HG03064 (cell line): ENCODE measurements at regions not wholly inside any gene's neighbourhood (a gene's known extent, or its start where the extent isn't known, plus 50 kb on each side); places are given as distances from the start of the nearest gene placed in this dataset.

Experiments used
- ATAC-seq: cut with Tn5 transposase; IDR thresholded peaks from one replicate; pipeline ENCODE4 v1.9.1; 2021; ENCODE audit warnings: low read depth; ENCODE audit not compliant: unreplicated experiment

DNA sequence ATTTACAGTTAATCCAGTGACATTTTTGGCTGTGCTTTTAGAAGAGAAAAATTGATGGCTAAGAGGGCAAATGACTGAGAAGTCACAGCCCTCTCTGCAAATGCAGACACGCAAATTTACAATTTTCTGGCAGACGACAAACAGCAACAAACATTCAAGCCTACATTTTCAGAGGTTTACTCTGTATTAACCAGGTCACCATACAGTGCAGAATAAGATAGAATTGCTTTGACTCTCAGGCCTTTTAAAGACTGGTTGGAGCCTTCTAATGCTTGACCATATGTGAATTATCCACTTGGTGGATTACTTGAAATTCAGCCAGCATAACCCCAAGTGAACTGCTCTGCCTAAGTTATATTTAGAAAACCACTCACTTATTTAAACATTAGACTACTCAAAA lies 65.5 kb upstream of the FOXN2 start:
- ATAC-seq, result no peak

DNA sequence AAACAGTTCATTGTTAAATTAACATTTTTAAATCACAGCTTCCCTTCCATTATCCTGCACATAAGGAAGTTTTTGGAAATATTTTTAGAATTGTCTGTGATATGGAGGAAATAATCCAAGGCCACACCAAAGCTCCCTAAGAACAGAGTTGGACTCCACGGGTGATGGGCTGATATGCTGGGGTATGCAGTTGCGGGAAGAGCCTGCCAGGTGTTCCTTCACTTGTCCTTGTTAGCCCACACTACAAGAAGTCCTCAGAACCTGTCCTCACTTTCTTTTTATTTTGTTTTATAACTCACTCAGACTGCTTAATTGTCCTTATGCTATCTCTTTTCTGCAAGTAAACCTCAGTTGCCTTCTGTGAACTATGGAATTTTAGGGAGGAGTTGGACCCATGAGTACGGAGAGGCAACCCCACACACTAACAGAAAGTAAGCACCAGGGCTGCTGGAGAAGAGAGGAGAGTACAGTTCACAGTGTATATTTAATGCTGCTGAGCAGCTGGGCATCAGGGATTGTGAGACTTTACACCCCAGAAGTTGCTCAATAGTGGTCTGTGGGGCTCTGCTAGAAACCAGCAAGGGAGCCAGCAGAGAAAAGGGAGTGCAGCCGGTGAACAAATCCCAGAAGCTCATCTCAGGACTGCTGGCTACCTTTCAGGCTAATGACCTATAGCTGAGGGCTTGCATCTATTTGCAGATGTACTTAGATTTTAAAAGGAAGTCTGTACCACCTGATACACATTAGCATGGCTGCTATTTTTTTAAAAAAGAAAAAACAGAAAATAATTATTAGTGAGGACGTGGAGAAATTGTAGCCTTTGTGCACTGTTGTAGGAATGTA lies 64.6 kb upstream of the FOXN2 start:
- ATAC-seq, result no peak

DNA sequence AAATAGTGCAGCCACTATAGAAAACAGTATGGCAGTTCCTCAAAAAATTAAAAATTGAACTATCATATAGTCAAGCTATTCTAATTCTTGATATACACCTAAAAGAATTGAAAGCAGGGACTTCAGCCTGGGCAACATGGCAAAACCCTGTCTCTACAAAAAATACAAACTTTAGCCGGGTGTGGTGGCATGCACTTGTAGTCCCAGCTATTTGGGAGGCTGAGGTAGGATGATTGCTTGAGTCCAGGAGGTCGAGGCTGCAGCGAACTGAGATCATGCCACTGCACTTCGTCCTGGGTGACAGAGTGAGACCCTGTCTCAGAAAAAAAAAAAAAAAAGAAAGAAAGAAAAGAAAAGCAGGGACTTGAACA lies 64.0 kb upstream of the FOXN2 start:
- ATAC-seq, result no peak

DNA sequence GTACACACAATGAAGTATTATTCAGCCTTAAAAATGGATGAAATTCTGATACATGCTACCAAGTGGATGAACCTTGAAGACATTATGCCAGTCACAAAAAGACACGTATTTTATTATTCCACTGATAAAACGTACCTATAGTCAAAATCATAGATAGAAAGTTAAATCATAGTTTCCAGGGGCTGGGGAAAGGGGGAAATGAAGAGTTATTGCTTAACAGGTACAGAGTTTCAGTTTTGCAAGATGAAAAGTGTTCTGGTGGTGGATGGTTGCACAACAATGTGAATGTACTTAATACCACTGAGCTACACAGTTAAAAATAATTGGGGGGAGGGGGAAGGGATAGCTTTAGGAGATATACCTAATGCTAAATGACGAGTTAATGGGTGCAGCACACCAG lies 63.5 kb upstream of the FOXN2 start:
- ATAC-seq, result peak; percentile 42

DNA sequence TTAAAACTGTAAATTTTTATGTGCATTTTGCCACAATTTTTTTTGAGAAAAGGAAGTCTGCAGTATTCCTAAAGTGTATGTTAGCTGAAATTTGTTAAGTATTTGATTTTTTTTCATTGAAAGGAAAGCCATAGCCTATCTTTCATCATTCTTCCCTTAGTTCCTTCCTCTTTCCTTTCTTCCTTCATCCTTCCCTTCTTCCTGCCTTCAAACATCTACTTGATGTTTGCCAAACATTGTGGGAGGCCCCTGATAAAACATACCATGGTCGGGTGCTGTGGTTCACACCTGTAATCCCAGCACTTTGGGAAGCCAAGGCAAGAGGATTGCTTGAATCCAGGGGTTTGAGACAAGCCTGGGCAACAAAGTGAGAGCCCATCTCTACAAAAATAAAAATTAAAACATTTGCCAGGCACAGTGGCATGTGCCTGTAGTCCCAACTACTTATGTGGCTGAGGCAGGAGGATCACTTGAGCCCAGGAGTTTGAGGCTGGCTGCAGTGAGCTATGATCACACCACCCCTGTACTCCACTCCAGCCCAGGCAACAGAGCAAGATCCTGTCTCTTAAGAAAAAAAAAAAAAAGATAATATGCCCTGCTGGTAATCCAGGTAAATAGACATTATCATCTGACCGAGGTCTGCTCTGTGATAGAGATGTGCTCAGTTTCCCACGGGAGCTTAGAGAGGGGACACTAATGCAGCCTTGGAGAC lies 62.9 kb upstream of the FOXN2 start:
- ATAC-seq, result no peak

DNA sequence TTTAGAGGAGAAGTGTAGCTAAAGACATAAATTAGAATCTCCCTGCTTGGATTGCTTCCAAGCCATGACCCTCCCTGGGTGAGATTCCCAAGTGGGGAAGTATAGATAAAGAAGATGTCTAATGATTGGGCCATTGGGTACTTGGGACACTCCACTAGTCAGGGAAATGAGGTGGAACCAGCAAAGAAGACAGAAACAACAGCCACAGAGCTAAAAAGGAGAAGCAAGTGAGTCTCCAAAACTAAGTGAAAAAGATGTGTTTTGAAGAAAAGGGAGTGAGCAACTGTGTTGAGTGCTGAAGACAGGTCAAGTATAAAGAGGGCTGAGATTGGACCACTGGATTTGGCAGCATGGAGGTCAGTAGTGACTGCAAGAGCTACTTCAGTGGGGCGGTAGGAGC lies 61.2 kb upstream of the FOXN2 start:
- ATAC-seq, result no peak

DNA sequence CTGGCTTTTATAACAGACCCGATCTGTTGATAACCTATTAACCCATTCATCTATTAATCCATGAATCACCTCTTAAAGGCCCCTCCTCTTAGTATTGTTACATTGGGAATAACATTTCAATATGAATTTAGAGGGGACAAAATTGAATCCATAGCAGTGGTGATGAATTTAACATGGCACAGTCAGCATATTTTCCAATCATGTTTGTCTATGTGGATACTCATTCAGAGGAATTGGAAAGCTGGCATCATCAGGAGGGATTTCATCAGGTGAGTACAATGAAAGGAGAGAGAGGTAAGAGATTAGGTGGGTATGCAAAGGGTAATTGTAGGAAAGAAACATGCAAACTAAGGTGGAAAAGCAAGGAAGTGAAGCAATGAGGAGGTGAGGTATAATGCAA lies 59.6 kb upstream of the FOXN2 start:
- ATAC-seq, result no peak

DNA sequence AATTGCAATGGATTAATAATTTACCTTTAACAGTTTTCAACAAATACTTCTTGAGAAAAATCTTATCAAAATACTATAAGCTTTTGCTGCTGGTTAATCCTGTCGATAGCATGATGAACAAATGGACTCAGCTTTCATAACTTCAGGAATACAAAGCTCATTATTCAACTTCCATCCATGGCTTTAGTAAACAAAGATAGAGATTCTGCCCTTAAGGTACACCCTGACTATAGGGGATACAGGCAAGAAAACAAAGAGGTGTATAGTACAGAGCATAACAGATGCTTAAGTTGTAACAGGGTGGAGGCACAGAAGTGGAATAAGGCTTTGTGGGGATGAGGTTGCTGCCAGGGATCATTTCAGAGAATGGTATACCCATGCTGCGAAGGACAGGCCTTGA lies 57.0 kb upstream of the FOXN2 start:
- ATAC-seq, result no peak

DNA sequence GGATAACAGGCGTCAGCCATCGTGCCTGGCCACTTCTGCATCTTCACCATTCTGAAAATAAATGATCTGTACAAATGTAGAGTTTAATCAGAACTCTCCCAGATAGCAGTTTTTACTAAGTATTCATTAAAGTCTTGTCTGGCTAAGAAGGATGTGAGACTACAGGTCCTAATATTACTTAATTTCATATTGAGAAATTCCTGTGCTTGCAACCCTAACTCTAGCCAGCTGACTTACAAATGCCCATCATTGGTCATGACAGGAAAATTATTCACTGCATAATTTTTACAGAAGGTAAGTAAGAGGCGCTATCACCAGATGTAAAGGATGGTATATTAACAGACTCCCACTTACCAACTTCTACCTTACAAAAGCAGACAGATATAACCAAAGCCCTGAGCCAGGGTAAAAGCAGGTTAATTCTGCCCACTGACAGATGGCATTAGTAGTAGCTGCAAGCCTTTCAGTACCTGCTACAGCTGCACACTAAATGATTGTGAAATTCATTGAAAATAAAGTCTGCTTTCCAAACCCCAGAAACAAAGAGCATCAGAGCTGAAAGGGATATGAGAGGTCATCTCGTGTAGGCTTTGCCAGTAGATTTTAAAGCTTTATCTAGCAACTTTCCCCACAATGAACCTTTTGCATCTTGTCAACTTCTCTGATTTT lies 55.9 kb upstream of the FOXN2 start:
- ATAC-seq, result no peak

DNA sequence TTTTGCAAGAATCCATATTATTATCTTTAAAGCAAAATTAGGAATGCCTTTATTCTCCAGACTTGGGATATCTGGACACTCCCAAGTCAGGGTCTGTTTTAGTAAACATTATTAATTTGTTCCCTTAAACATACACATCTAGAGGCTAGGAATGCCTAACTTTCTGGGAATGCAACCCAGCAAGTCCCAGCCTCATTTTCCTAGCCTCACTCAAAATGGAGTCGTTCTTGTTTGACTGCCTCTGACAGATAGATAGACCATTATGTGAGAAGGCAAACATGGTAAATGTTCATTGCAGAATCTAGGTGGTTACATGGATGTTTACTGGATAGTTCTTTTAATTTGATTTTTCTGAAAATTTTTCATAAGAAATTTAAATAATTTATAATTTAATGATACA lies 54.7 kb upstream of the FOXN2 start:
- no peak for ATAC-seq

DNA sequence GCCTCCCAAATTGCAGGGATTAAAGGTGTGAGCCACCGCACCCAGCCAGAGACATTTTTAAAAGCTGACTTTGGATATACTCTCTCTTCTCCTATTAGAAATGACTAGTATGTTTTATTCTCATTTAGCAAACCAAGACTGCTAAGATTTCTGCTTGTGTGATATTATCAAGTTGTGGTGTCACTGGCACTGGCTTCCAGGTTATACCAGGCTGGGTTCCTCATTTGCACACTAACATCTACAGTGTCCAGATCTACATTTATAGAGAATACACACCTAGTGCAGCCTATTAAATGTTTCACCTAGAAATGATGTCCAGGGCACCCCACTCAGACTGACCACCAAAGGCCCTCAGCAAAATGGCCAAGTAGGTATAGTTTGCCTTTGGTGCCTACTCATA lies 49.9 kb upstream of the FOXN2 start:
- ATAC-seq, result no peak
